ENCODE measurements at regions not wholly inside any gene's neighbourhood (a gene's known extent, or its start where the extent isn't known, plus 50 kb on each side); places are given as distances from the start of the nearest gene placed in this dataset.
A peak's percentile ranks its signal among the peaks of the same experiment; 100 is the strongest.

DNA sequence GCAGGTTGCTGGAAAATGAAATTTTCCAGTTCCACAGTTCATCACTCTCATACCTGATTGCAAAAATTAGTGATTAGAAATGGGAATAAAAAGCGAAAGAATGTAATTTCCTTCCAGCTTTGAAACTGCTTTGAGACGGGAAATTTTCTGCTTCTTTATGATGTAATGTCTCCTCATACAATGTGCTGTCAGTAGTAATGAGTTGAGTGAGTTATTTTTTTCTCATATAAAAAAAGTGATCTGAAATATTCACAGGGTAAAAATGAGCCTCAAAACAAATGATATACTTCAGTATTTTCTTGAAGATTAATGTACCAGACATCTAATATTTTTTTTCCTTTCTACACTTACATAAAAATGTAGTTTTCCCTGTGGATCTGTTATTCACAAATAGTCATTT lies 179.1 kb upstream of the FAT4 start:
- Histone ChIP-seq H3K36me3 (no peaks in the 10 kb centered on the region), H3K27ac (no peak overlapping the region), H3K9me3 (no peaks in the 10 kb centered on the region), H3K4me1 (no peaks in the 10 kb centered on the region), H3K4me3 (no peak overlapping the region), H3K27me3 (no peaks in the 10 kb centered on the region)
- intact Hi-C loops (cut with DNase I), result no loop called here
- TF ChIP-seq, protein P1, sequence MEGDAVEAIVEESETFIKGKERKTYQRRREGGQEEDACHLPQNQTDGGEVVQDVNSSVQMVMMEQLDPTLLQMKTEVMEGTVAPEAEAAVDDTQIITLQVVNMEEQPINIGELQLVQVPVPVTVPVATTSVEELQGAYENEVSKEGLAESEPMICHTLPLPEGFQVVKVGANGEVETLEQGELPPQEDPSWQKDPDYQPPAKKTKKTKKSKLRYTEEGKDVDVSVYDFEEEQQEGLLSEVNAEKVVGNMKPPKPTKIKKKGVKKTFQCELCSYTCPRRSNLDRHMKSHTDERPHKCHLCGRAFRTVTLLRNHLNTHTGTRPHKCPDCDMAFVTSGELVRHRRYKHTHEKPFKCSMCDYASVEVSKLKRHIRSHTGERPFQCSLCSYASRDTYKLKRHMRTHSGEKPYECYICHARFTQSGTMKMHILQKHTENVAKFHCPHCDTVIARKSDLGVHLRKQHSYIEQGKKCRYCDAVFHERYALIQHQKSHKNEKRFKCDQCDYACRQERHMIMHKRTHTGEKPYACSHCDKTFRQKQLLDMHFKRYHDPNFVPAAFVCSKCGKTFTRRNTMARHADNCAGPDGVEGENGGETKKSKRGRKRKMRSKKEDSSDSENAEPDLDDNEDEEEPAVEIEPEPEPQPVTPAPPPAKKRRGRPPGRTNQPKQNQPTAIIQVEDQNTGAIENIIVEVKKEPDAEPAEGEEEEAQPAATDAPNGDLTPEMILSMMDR (IDR thresholded peaks at IDR 0.05), result no peak
- DNase-seq (ENCODE audit: low spot score in 2 of 2), result no peak

DNA sequence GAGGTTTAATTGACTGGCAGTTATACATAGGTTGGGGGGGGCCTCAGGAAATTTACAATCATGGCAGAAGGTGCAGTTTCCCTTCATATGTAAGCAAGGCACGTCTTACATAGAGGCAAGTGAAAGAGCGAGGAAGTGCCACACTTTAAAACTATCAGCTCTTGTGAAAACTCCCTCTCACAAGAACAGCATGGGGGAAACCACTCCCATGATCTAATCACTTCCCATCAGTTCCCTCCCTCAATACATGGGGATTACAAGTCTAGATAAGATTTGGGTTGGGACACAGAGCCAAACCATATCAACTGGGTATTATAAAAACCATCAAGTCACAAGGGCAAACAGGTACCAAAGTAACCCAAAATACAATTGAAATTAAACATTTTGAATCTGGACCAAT lies 182.0 kb upstream of the FAT4 start:
- Histone ChIP-seq H3K27me3 (no peaks in the 10 kb centered on the region), H3K4me1 (no peaks in the 10 kb centered on the region), H3K36me3 (no peaks in the 10 kb centered on the region), H3K9me3 (no peaks in the 10 kb centered on the region), H3K27ac (no peak overlapping the region), H3K4me3 (no peak overlapping the region)
- no peak for DNase-seq (ENCODE audit: low spot score in 2 of 2)
- TF ChIP-seq, protein P1 (IDR thresholded peaks at IDR 0.05), result no peak
- intact Hi-C loops (cut with DNase I), result no loop called here

DNA sequence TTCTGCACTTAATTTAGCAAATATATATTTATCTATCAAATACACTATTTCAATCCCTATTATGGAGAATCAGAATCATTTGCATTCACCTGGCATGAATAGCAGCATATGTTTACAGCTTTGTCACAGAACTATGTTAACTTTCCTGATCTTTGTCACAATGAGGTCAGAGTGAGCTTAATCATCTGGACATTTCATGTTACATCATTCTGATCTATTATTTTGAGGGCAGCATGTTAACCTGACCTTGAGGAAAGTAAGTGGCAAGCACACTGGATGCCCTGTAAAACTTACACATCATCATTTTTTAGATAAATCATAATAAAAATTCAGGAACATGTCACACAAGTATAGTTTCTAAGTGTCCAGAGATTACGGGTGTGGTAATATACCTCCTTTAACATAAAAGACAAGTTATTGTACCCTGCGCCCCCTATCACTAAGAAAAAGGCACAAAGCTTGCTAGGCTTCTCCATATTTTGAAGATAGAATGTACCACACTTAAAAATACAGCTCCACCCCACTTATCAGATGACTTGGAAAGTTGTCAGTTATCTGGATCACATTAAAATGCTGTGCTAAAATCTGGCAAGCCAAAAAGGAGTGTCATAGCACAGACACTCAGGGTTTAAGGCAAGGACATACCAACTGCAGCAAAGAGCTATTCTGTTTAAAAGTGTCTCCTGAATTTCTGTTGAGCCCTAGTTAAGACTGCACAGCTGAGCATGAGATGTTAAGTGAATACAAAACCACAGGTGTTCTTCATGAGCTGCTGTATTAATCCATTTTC lies 182.7 kb upstream of the FAT4 start:
- H3K4me1 ChIP-seq, result no peaks in the 10 kb centered on the region
- H3K36me3 ChIP-seq, result no peaks in the 10 kb centered on the region
- TF ChIP-seq, protein P1 (IDR thresholded peaks at IDR 0.05), result no peak
- no peaks in the 10 kb centered on the region for H3K9me3 ChIP-seq
- no peak overlapping the region for H3K4me3 ChIP-seq
- no peak overlapping the region for H3K27ac ChIP-seq
- intact Hi-C loops (cut with DNase I), result no loop called here
- DNase-seq (ENCODE audit: low spot score in 2 of 2), result no peak
- no peaks in the 10 kb centered on the region for H3K27me3 ChIP-seq

- H3K36me3 ChIP-seq, result no peaks in the 10 kb centered on the region
- no peaks in the 10 kb centered on the region for H3K9me3 ChIP-seq
- H3K4me3 ChIP-seq, result peak overlapping the region in 1 of 2 donors; percentile 22
- no peaks in the 10 kb centered on the region for H3K27me3 ChIP-seq
- DNase-seq (ENCODE audit: low spot score in 2 of 2), result no peak
- H3K27ac ChIP-seq, result no peak overlapping the region
- intact Hi-C loops (cut with DNase I), result no loop called here
- TF ChIP-seq, protein P1 (IDR thresholded peaks at IDR 0.05), result no peak
- H3K4me1 ChIP-seq, result peaks cover 0 to 4% of the 10 kb centered on the region in 2 donors
Observed at GRCh38 chr4:125125276-125125675, 189.5 kb upstream of the FAT4 start.

- DNase-seq (ENCODE audit: low spot score in 2 of 2), result no peak
- H3K4me3 ChIP-seq, result no peak overlapping the region
- H3K36me3 ChIP-seq, result no peaks in the 10 kb centered on the region
- H3K27ac ChIP-seq, result no peak overlapping the region
- TF ChIP-seq, protein P1 (IDR thresholded peaks at IDR 0.05), result no peak
- no peaks in the 10 kb centered on the region for H3K27me3 ChIP-seq
- peaks cover 0 to 4% of the 10 kb centered on the region in 2 donors for H3K4me1 ChIP-seq
- intact Hi-C loops (cut with DNase I), result no loop called here
- no peaks in the 10 kb centered on the region for H3K9me3 ChIP-seq
Observed at GRCh38 chr4:125123570-125124109, 191.1 kb upstream of the FAT4 start.
